HG02610 (cell line): ENCODE measurements at regions not wholly inside any gene's neighbourhood (a gene's known extent, or its start where the extent isn't known, plus 50 kb on each side); places are given as distances from the start of the nearest gene placed in this dataset.
A peak's percentile ranks its signal among the peaks of the same experiment; 100 is the strongest.
"Not testable (repeated sequence)": the region's sequence is repeated elsewhere in the genome, so short reads cannot be mapped to it uniquely, and the experiment has no call there.

ENCODE experiments used
- ATAC-seq: cut with Tn5 transposase; IDR thresholded peaks from one replicate; pipeline ENCODE4 v1.9.1; 2021; ENCODE audit warnings: mild to moderate bottlenecking, moderate library complexity; ENCODE audit not compliant: unreplicated experiment

DNA sequence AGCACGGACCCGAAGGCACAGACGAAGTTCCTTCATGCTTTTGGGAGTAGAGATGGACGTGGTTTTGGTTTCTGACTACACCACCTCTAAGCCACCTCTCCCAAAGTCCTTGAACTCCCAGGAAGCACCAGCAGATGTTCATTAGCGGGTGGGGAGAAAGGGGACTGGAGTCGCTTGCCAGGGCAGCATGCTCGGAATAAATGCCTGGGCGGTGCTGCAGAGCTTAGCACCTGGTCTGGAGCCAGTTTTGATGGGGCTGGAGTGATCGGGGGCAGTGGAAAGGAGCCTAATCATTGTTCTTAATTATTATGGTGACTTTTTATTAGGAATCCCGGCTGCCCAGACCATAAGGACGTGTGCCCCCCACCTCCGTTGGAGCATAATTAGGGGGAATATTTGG is 220.8 kb downstream of the TFCP2L1 start:
- no peak for ATAC-seq

DNA sequence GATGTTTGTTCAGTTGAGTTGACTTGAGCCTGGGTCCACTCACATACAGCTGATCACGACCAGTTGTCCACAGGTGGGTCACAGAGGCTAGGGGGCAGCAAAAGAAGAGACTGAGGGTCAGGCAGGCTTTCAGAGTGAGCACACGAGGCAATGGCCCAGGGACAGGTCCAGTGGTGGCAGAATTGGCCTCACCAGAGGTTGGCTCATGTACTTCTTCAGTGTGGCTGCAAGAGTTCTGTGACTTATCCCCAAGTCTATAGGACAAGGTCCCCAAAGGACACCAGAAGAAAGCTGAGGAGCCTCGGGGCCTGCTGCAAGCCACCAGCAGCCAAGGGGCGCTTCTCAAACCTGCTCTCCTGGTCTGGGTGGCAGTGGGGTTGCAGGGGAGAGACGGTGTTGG is 219.8 kb downstream of the TFCP2L1 start:
- no peak for ATAC-seq

DNA sequence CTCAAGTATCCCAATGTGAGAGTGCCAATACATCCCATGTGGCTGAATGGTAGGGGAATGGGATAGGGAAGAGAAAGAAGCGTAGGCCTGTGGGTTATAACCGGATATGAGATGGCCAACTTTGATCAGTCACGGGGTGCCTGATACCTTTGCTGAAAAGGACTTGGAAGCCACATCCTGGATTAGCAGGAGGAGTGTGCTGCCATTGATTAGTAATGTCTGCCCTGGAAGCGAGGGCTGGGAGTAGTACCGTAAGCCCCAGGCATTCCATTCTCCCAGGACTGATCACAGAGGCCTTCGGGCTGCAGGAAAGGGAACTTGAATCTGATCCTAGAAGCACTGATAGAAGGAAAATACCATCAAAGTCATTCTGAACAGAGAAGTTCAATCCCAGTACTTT is 218.5 kb downstream of the TFCP2L1 start:
- no peak for ATAC-seq

DNA sequence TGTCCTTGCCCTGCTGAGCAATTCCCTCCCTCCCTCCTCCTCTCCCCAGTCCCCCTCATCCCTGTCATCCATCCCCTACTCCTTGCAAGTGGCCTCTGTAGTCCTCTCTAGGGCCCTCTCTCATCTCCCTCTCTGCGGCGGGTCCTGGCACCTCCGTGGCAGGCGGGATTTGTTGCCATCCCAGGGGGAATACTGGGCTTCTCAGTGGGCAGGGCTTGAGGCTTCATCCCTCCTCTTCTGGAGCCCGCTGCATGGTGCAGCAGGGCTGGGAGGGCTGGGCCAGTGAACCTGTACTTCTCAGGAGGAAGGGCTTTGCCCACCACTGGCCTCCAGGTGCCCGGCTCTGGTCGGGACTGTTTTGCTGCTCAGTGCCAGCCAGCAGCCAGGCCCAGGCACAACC is 216.2 kb downstream of the TFCP2L1 start:
- ATAC-seq: no peak

DNA sequence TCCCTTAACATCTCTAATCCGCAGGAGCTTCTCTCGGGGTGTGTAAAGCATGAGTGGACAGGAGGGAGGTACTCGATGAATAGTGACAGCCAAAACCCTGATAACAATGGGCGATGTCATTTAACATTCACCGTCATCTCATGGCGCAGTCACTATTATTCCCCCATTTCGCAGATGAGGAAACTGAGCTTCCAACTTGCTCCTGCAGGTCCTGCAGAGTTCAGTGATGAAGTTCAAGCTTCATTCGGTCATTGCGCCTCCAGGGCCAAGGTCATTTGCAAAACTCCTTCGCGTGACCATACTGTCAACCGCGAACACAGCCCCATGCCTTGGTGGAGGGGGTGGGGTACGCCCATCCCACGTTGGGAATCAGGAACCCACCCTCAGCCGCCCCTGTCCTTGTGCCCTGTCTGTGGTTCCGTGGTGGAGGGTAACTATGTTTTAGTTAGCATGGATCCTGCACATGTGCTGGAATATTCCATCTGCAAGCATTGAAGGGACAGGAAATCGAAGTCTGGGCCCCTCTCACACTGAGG is 215.5 kb downstream of the TFCP2L1 start:
- no peak for ATAC-seq

DNA sequence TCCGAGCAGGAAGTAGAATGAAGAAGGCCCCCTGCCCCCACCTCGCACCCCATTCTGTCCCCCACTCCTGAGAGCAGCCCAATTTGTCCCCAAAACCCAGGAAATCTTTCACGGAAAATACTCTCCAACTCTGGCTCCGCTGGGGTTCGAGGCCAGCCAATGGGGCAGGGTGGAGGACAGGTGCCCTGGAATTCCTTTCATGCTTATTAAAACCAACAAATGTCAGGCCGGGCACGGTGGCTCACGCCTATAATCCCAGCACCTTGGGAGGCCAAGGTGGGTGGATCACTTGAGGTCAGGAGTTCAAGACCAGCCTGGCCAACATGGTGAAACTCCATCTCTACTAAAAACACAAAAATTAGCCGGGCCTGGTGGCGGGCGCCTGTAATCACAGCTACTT is 214.9 kb downstream of the TFCP2L1 start:
- ATAC-seq: not testable (repeated sequence)

DNA sequence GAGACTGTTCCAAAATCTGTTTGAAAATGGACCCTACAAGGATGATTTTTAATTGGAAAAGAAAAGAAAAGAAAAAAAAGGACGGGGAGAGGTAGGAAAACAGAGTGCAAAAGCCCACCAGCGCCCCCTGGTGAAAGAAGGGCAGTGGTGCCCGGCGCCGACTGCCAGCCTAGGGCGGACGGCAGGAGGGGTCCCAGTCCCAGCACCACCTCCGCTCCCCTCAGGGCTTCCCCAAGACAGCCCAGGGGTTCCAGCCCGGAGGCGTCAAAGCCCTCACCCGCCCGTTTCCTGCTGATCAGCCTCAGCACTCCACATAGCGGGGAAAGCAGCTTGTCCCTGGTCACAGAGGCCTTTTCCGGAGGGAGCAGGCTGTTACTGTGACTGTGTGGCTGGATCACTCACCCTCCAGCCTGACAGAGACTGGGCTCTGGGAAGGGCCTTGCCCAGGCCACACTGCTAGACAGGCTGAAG is 213.9 kb downstream of the TFCP2L1 start:
- no peak for ATAC-seq

DNA sequence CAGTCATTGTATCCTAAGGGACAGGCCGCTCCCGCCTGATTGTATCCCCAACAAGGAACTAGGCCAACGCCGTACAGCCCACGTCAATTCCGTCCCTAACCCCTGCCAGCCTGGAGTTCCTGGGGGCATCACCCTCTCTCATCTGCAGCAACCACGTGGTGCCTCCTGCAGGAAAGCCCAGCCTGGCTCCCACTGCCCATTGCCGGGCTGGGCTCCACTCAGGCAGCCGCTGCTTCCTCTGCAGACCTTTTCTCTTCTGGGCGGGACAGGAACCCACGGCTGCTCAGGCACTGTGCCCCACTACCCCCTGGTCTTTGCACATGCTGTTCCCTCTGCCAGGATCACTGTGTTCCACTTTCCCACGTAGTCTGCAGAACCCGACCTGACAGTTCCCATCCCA is 212.2 kb downstream of the TFCP2L1 start:
- no peak for ATAC-seq

DNA sequence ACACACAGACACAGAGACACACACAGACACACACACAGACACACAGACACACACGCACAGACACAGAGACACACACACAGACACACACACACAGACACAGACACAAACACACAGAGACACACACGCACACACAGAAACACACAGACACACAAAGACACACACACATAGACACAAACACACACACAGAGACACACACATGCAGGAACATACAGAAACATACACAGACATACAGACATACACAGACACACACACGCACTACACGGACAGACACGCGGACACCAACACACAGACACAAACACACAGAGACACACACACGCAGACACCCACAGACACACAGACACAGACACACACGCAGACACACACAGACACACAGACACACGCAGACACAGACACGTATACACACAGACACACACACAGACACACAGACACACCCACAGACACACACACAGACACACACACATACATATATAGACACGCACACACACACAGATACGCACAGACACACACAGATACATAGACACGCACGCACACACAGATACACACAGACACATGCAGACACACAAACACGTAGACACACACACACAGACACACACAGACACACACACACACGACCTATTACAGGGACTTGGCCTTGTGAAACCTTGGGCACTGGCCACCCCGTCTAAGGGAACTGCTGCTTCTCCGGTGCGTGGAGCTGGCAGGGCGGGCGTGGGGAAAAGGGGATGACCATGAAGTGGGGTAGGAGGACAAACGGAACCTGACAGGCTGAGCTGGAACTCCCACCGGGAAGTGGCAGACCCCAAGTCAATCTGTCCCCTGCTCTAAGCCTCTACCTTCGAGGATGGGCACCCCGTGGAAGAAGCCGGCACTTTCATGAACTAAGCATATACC is 211.4 kb downstream of the TFCP2L1 start:
- ATAC-seq: no peak

DNA sequence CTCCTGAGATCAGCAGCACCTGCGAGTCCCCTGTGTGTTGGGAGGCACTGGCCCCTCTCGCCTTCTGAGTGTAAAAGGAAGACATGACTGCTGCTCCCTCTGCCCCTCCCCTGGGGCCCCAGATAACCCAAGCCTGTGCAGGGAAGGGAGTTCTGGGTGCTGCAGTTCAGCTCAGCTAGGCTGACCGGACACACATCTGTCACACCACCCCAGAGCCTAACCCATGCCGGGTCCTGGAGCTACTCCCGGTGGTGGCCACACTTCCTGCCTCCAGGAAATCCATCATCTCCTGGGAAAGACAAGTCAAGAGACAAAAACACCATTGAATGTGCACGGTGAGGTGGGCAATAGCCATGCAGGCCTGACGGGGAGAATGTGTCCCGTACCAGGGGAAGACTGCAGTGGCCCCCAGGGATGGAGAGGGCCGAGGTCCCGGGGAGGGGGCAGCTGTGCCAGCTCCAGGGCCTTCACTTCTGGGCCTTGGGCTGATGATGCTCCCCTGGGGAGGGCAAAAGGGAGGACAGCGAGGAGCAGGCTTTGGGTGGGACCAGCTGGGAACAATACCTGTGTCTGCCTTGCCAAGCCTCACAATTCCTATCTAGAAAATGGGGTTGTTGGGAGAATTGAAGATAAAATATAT is 210.6 kb downstream of the TFCP2L1 start:
- ATAC-seq: no peak

DNA sequence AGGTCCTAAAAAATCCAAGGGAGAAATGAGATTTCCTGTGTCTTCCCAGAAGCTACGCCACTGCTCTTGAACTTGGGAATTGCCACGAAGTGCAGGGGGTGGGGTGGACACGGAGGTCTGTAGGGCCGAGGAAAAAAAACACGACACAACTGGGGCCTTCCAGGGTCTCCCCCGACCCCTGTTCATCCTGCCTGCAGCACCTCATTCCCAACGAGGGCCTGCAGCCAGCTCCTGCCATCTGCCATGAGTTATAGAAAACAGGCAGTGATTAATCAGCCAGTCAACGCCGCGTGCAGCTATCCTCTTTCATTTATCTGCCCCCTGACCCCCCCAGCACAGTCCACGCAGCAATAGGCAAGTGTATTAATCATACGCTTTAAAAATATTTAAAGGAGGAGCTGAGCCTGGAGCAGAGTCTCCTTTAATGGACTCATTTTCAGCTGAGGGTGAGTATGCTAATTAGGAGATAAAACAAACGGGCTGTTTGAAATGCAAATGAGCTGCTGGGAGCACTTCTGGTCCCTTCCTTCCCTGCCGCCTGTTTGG is 209.9 kb downstream of the TFCP2L1 start:
- ATAC-seq: no peak

DNA sequence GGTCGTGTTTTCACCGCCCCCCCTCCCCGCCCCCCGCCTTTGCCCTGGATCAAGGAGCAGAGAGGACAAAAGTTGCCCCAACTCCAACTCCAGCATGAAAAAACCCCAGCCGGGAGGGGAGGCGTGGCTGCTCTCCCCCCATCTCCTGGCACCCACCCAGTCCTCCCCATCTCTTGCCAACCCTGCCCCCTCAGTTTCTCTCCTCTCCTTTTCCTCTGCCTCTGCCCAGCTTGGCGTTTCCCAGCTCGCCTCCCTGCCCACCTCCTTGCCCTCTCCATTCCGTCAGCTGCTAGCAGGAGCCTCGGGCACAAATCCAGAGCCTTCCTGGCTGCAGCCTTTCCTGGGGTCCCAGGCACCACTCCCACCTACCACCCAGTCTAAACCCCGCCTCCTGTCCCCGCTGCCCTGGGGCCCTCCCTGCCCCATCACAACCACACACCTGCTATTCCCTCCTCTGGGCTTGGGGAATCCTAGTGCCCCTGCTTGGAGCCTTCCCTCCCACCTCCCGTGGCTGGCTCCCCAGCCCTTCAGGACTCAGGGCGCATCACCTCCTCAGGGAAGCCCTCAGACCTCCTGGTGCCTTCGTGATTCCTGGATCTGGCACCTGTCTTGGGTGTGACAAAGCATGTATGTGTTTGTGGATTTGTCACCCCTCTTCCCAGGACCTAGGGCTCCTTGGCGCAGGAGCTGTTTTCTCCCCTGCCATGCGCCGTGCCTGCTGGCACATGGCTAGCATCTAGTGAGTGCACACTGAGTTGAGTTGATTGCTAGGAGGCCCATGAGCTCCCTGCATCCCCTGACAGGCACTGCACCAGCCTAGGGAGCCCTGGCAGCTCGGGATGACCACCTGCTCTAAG is 209.1 kb downstream of the TFCP2L1 start:
- ATAC-seq: no peak

DNA sequence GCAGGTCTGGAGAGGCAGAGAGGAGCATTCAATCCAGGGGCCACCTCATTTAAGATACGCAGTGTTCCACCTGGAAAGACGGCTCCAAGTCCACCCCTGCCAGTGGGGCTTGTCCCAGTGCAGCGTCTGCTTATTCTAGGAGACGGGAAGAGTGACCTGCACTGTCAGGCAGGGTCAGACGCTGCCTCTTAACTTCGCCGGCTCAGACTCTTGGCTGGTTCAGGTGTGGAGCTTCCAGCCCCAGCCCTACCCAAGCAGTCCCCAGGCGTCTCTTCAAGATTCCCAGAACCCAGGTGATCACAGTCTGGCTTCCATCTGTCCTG is 208.5 kb downstream of the TFCP2L1 start:
- no peak for ATAC-seq

DNA sequence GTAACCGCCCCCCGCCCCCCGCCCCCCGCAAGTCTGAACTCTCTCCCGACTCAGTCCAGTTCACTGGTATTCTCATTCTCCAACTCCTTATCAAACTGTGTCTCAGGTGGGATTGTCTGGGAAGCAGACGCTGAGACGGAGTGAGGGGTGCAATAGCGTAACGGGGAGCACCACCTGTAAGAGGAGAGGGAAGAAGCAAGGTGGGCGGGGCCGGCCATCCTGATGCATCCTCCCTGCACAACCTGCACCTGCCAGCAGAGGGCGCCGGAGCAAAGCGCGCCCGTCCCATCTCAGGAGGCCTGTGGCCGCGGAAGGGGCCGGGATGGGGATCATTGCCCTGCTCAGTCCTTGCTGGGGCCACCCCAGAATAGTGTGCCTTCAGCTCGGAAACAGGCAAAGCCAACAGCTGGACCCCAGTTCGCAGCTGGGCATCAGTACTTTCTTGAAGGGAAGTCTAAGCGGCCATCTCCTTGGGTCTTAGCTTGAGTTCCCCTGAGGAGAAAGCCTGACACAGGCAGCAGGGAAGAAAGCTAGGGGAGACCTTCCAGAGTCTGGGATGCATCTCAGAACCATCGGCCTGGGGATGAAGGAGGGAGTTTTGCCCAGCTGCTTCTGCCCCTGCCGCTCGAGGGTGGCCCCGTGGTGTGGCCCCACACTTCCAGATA is 208.0 kb downstream of the TFCP2L1 start:
- ATAC-seq: peak; percentile 48

DNA sequence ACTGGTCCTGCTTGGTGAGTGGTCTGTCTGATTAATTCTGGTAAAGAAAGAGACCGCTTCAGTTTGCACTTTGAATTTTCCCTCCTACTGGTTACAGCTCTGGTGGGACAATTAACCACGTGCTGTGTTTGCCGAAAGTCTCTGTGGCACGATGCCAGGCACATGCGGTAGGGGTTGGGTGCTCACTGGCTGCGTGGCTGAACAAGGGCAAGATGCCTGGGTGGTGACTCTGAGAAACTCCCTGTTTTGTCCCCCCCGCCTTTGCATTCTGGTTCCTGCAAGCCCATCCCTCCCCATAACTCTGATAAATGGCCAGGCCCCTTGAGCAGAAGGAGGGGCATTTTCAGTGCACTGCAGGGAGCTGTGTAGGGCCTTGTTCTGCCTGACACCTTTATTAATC is 206.1 kb downstream of the TFCP2L1 start:
- ATAC-seq: no peak

DNA sequence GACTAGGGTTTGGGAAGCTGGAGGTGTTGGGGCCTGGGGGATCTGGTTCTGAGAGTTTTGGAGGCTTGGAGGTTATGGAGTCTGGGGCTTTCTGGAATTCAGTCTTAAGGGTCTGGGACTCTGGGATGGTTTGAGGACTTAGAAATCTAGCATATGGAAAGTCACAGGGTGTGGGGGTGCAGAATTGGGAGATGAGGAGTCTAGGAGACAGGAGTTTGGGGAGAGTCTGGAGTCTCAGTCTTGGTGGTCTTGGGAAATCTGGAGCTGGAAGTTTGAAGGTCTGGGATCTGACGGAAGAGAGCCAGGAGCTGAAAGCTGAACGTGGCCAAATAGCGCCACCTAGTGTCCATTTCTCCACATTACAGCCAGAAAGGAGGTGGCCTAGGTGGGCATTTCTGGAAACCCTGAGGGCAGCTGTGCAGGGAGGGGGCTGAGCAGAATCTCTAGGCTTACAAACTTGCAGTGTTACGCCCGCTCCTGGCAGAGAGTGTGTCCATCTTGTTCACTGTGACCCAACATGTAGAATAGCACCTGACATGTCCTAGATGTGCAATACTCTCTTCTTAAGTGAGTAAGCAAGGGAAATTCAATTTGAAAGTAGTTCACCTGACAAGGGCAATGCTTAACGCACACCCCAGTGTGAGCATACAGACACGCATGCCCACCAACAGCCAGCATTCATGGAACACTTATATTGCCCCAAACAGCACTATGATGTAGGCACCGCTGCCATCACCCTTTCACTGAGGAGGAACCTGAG is 204.8 kb downstream of the TFCP2L1 start:
- no peak for ATAC-seq

DNA sequence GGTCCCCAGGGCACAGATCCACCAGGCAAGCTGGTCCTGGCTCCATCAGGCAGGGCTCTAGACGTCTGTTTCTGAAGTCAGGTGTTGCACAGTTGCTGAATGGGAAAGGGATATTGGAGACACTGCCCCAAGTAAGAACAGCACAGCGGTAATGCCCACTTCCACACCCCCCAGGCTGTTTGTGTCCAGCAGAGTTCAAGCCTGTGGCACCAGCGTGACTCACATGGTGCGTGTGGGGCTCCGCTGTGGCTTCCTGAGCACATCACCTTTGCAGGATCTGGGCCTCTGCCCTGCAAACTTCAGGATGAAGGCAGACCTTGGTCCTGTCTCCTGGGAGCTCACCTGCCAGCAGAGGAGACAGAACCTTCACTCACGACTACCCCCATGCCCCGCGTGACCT is 203.3 kb downstream of the TFCP2L1 start:
- ATAC-seq: no peak

DNA sequence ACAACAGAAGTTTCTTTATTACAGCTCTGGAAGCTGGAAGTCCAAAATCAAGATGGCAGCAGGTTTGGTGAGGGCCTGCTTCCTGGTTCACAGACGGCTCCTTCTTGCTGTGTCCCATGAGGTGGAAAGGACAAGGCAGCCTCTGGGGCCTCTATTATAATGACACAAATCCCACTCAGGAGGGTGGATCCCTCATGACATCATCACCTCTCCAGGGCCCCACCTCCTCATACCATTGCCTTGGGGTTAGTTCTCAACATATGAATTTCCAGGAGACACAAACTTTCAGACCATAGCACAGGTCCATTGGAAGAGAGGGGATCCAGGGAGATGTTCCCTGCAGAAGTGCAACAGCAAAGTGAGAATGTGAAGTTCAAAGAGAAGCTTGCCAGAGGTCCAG is 202.8 kb downstream of the TFCP2L1 start:
- ATAC-seq: no peak

DNA sequence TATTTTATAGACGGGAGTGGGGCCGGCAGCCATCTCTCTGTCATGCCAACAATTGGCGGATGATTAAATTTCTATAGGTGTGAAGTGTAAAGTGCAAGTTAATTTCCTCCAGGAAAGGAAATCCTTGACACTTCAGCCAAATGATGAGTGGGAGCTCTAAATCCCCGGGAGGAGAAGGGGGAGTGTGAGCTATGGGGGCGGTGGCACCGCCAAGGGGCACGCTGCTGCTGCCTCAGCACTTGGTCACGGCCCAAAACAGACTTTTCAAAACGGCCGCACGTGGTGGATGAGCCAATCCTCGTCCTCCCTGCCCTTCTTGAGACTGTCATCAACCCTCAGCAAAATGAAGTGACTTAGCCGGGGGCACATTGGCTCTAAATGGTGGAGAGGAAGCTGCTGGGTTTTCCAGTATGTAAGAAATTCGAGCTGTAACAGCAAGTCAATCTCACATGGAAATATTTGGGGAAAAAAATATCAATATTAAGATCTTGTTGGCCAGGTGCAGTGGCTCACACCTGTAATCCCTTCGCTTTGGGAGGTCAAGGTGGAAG is 200.8 kb downstream of the TFCP2L1 start:
- ATAC-seq: no peak
